Mesodermal cell (in vitro differentiated cells): ENCODE measurements at regions not wholly inside any gene's neighbourhood (a gene's known extent, or its start where the extent isn't known, plus 50 kb on each side); places are given as distances from the start of the nearest gene placed in this dataset.
"Not testable (repeated sequence)": the region's sequence is repeated elsewhere in the genome, so short reads cannot be mapped to it uniquely, and the experiment has no call there.

Source experiments
- H3K27ac ChIP-seq: 2 replicates; pipeline ENCODE4 v1.7.0; 2013; ENCODE audit warnings: mild to moderate bottlenecking, low read depth, low read length, moderate library complexity; ENCODE audit not compliant: severe bottlenecking
- H3K36me3 ChIP-seq: 2 replicates; pipeline ENCODE4 v1.7.1; 2013; ENCODE audit warnings: mild to moderate bottlenecking, low read length, moderate library complexity; ENCODE audit not compliant: control insufficient read depth, insufficient read depth
- H3K4me1 ChIP-seq: one replicate; pipeline ENCODE4 v1.7.1; 2013; ENCODE audit warnings: mild to moderate bottlenecking, low read length; ENCODE audit not compliant: insufficient read depth, control insufficient read depth, poor library complexity, severe bottlenecking
- H3K4me3 ChIP-seq: 2 replicates; pipeline ENCODE4 v1.7.0; 2013; ENCODE audit warnings: low read length, control low read depth, mild to moderate bottlenecking; ENCODE audit not compliant: insufficient read depth, poor library complexity, severe bottlenecking; ENCODE audit errors: extremely low read depth
- H3K9me3 ChIP-seq: 2 replicates; pipeline ENCODE4 v1.7.1; 2013; ENCODE audit warnings: mild to moderate bottlenecking, low read length, moderate library complexity; ENCODE audit not compliant: control insufficient read depth
- WGBS, 2 experiments: methylation state at CpG; one replicate each; pipeline ENCODE4 v1.1.5; 2013; ENCODE audit warnings: missing lambda C conversion rate in 2 of 2; ENCODE audit not compliant: insufficient coverage in 2 of 2; 5-methylcytosine and 5-hydroxymethylcytosine counted together

DNA sequence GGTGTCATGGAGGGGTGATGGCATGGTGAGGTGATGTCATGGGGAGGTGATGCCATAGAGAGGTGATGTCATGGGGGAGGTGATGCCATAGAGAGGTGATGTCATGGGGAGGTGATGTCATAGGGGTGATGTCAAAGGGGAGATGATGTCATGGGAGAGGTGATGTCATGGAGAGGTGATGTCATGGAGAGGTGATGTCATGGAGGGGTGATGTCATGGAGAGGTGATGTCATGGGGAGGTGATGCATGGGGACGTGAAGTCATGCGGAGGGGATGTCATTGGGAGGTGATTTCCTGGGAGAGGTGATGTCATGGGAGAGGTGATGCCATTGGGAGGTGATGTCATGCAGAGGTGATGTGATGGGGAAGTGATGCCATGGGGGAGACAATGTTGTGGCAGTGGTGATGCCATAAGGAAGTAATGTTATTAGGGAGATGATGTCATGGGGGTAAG lies 92.1 kb upstream of the C1orf174 start:
- no peak overlapping the region for H3K4me3 ChIP-seq
- 94 to 98% methylated on average over 2 of the region's 2 CpGs for WGBS, 2 experiments
- H3K36me3 ChIP-seq: no peaks in the 10 kb centered on the region
- H3K27ac ChIP-seq: no peak overlapping the region
- H3K4me1 ChIP-seq: peaks cover 3% of the 10 kb centered on the region
- no peaks in the 10 kb centered on the region for H3K9me3 ChIP-seq

DNA sequence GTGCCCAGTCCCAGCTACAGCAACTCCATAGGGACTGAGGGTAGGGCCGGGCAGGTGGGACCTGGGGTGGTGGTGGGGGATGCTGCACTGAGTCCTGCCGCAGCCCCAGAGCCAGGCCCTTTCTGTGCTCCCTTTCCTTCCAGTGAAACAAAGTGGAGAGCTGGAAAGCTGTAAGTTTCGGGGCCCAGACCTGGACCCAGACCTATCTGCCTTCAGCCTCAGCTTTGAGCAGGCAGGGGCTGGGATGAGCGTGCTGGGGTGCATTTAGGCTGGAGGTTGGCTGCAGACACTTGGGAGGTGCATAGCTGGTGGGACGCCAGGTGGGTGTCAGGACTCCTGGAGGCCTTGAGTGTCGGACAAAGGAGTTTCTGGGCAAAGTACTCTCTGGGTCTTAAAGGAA lies 92.7 kb upstream of the C1orf174 start:
- WGBS, 2 experiments: 72 to 77% methylated on average over 3 to 5 of the region's 6 CpGs
- Histone ChIP-seq H3K4me1 (peaks cover 3% of the 10 kb centered on the region), H3K9me3 (no peaks in the 10 kb centered on the region), H3K36me3 (no peaks in the 10 kb centered on the region), H3K4me3 (no peak overlapping the region), H3K27ac (no peak overlapping the region)

DNA sequence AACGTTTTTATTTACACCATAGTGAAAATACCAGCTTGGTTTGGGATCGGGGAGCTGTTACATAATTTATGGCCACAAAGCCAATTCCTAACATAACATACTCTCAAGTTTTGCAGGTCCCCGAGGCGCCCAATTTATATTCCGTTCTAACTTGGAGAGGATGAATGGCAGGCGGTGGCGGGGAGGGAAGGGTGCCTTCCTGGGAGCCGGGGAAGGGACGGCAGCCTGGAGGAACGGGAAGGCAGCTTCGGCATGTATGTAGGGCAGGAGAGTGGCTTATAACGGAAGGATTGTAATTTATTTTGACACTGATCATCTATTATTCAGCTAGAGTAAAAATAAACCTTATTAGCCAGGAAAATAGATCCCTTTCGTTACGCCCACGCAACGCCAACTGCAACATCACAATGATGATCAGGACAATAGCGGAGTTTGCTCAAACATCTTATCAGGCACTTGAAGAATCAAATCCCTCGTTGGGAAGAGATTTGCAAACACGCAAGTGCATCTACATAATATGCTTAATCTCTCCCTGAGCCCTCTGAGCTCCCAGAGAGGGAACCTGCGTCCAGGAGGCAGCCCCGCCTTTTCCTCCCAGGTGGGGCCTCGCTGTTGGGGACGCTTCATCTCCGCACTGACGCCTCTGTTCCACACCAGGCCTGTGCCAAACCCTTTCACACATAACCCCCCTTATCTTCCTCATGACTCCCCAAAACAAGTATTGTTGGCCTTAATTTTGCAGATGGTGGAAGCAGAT lies 93.7 kb upstream of the C1orf174 start:
- Histone ChIP-seq H3K27ac (no peak overlapping the region), H3K9me3 (no peaks in the 10 kb centered on the region), H3K4me1 (peaks cover 8% of the 10 kb centered on the region), H3K36me3 (no peaks in the 10 kb centered on the region), H3K4me3 (no peak overlapping the region)
- 86 to 89% methylated on average over 15 to 16 of the region's 25 CpGs for WGBS, 2 experiments

DNA sequence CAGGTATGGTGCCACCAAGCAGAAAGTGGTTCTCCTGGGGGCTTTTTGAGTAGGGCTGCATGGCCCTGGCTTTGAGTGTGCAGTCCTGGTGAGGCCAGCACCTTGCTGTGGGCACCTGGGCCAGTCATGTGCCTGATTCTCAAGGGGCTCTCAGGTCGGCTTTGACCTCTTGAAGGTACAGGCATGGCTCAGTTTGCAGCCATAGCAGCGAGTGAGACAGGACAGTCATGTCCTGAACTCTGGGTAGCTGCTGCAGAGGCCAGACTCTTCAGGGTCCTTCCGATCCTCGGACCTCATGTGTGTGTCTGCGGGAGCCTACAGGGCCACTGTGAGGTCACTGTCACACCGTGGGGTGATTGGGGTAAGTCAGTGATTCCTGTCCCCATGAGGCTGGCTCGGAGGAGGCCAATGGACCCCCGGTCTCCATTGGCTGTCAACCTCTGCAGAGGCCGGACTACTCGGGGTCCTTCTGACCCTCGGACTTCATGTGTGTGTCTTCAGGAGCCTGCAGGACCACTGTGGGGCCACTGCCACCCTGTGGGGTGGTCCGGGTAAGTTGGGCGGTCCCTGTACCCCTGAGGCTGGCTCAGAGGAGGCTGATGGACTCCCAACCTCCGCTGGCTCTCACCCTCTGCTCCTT lies 95.2 kb upstream of the C1orf174 start:
- Histone ChIP-seq H3K9me3 (no peaks in the 10 kb centered on the region), H3K4me3 (no peak overlapping the region), H3K27ac (no peak overlapping the region), H3K4me1 (peaks cover 8% of the 10 kb centered on the region), H3K36me3 (no peaks in the 10 kb centered on the region)
- WGBS, 2 experiments: 93 to 94% methylated on average over 13 to 14 of the region's 14 CpGs

DNA sequence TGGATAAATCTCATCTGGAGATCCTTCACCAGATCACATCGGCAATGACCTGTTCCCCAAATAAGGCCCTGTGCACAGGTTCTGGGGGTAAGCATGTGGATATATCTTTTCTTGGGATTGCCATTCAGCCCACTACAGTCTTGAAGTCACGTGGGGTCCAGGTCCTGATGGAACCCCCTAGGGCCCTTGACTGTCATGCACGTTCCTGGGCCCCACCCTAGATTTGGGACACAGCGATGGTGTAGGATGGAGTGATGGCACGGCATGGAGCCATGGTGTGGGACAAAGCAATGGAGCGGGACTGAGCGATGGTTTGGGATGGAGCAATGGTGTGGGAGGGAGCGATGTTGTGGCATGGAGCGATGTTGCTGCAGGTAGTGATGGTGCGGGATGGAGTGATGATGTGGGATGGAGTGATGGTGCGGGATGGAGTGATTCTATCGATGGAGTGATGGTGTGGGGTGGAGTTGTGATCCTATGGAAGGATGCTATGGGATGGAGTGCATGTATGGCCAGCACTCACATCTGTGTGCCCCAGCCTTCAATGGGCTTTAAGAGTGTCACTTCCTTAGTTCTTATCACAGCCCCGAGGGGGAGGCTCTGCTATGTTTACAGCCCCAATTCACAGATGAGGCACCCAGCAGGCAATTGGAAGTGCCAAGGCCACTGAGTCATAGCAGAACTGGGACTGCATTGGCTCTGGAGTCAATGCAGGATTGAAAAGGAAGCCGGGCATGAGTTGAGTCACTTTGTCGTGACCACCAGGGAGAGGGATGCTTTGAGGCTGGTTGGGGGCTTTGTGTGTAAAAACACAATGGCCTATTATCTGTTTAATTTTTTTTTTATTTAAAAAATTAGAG lies 97.0 kb upstream of the C1orf174 start:
- WGBS, 2 experiments: 93 to 94% methylated on average over 13 of the region's 15 CpGs
- Histone ChIP-seq H3K36me3 (no peaks in the 10 kb centered on the region), H3K9me3 (no peaks in the 10 kb centered on the region), H3K27ac (no peak overlapping the region), H3K4me1 (peaks cover 8% of the 10 kb centered on the region), H3K4me3 (no peak overlapping the region)

DNA sequence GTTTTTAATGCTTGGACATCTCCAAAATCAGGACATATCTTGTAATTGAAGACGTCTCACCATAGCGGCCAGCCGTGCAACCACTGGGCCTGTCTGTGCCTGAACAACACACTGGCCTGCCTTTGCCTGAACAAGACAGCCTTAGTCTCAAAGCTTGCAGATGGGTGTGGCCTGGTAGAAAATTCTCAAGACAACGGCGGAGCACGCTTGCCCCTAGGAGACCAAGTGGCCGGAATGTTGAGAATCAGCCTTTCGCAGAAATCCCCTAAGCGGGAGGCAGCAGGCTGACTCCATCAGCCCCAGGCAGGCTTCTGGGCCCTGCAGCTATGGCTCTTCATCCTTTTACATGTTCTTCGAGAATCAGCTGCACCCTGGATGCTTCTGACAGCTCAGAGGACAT lies 98.0 kb upstream of the C1orf174 start:
- Histone ChIP-seq H3K27ac (no peak overlapping the region), H3K36me3 (no peaks in the 10 kb centered on the region), H3K9me3 (no peaks in the 10 kb centered on the region), H3K4me1 (peaks cover 8% of the 10 kb centered on the region), H3K4me3 (no peak overlapping the region)
- 87 to 89% methylated on average over 9 to 10 of the region's 10 CpGs for WGBS, 2 experiments

DNA sequence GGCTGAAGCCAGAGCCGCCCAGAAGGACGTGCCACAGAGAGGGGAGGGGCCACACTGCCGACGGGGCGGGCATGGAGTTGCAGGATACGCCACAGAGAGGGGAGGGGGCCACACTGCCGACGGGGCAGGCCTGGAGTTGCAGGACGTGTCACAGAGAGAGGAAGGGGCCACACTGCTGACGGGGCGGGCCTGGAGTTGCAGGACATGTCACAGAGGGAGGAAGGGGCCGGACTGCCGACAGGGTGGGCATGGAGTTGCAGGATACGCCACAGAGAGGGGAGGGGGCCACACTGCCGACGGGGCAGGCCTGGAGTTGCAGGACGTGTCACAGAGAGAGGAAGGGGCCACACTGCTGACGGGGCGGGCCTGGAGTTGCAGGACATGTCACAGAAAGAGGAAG lies 99.4 kb upstream of the C1orf174 start:
- not testable (repeated sequence) for H3K27ac ChIP-seq

DNA sequence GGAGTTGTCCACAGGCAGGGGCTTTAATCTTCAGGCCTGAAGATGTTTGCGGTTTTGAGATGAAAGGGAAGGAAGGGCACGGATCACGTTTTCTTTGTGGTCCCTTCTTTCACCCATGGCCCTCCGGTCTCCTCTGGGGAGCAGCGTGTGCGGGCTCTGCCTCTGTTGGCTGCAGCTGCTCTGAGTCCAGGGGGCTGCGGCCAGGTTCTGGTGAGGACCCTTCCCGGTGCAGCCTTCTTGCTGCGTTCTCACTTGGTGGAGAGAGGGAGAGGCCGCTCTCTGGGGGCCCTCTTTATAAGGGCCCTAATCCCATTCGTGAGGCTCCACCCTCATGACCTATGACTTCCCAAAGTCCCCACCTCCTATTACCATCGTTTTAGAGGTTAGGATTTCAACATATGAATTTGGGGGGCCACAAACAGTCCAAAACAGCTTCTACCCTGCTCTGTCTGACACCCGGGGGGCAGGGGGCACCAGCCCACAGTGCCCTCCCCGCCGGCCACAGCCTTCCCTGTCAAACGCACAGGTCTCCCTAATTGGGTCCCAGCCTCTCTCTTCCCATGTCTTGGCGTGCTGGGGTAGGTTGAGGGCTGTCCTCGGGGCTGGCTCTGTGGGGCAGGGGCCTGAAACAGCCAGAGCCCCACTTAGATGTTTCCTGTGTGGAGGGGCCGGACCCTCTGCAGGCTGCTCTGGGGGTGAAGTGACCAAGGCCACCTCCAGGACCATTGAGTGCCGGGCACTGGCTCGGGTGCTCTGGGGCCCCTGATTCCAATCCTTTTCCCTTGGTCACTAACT lies 100.1 kb upstream of the C1orf174 start:
- Histone ChIP-seq H3K36me3 (no peaks in the 10 kb centered on the region), H3K27ac (no peak overlapping the region), H3K4me3 (no peak overlapping the region), H3K9me3 (no peaks in the 10 kb centered on the region), H3K4me1 (peaks cover 8% of the 10 kb centered on the region)
- WGBS, 2 experiments: 93% methylated on average over 12 to 14 of the region's 21 CpGs

More for the DNA sequence above, 99.4 kb upstream of the C1orf174 start:
- H3K4me1 ChIP-seq, H3K4me3 ChIP-seq, H3K9me3 ChIP-seq, H3K36me3 ChIP-seq: not testable (repeated sequence)
- whole genome bisulfite sequencing, 2 experiments: 72 to 81% methylated on average over 4 to 12 of the region's 19 CpGs

DNA sequence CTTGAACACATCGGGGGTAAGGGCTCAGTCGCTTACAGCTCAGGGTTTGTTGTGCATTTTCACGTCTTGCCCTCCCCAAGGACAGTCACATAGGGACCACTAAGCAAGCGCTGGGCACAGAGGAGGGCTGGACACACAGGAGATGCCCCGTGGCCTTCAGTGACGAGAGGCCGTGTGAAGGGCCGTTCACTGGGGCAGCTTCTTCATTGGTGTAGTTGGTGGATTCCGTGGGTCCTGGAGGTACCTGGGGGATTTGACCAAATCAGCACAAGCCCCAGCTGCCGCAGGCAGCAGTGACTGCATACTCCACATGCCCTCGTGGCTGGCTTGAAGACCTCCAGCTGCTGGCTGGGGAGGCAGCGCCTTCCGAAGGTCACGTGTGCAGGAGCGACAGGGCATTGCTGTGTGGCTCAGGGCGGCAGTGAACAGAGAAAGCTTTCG lies 100.8 kb upstream of the C1orf174 start:
- Histone ChIP-seq H3K4me1 (peaks cover 8% of the 10 kb centered on the region), H3K4me3 (no peak overlapping the region), H3K27ac (no peak overlapping the region), H3K36me3 (no peaks in the 10 kb centered on the region), H3K9me3 (no peaks in the 10 kb centered on the region)
- whole genome bisulfite sequencing, 2 experiments: 94% methylated on average over 12 to 17 of the region's 17 CpGs

DNA sequence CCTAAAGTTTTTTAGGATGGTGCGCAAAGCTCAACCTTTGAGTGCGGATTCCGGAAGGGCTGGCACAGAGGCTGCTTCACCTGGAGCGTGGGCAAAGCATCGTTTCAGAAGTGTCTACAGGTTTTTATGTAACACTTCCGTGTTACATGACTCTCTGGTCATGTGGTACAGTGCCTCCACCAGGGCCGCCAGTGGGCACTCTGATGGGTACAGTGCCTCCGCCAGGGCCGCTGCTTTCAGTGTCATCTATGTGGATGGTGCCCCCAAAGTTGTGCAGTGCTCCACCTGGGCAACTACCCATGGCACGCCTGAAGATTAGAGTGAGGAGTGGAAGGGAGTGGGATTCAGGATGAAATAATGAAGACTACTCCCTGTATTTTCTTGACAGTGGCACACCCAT lies 101.4 kb upstream of the C1orf174 start:
- 93 to 96% methylated on average over 9 of the region's 10 CpGs for WGBS, 2 experiments

More for the DNA sequence above, 101.4 kb upstream of the C1orf174 start:
- Histone ChIP-seq H3K4me3 (no peak overlapping the region), H3K4me1 (peaks cover 6% of the 10 kb centered on the region), H3K27ac (no peak overlapping the region), H3K9me3 (no peaks in the 10 kb centered on the region), H3K36me3 (no peaks in the 10 kb centered on the region)
